ENCODE measurements at regions not wholly inside any gene's neighbourhood (a gene's known extent, or its start where the extent isn't known, plus 50 kb on each side); places are given as distances from the start of the nearest gene placed in this dataset.
"Not testable (repeated sequence)": the region's sequence is repeated elsewhere in the genome, so short reads cannot be mapped to it uniquely, and the experiment has no call there.

DNA sequence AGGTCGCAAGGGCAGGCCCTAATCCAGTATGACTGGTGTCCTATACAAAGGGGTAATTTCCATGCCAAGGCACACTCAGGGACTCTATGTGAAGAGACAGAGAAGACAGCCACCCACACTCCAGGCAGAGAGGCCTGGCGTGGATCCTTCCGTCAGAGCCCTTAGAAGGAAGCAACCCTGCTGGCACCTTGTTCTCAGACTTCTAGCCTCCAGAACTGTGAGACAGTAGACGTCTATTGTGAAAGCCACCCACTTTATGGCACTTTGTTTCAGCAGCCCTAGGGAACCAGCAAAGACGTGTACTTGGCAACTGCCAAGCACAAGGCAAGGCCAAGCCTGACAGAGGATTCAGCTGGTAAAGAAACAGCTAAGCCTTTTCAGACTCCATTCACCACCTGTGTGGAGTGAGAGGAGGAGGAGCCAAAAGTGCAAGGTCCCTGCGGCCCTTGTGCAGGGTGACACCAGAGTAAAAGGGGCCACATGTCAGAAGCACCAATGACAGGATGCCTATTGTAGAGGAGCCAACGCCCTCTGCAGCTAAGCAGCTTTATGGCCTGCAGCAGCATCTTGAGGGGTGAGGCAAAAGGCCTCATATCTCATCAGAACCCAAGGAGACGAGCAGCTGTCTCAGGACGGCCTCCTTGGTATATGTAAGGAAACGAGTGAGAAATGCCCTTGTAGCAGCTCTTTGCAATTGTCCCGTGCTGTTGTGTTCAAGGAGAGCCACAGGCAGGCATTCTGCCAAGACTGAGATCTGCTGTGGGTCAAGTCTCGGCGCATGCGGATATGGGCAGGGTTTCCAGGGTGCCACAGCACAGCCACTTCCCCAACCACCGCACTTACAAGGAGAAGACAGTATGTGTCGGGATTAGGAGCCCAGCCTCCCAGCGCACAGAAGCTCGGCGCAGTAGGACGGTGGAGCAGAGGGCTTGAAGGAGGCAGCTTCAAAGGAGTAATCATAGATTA lies 121.5 kb upstream of the LIPC start:
- Histone ChIP-seq H3K27me3 (ENCODE audit: control insufficient read depth, insufficient read depth, low read length) (no peaks in the 10 kb centered on the region), H3K9ac (ENCODE audit: low read length) (no peak overlapping the region), H3K36me3 (ENCODE audit: control insufficient read depth, insufficient read depth, low read length) (no peaks in the 10 kb centered on the region), H3K27ac (ENCODE audit: low read depth, low read length) (no peak overlapping the region), H3K4me3 (ENCODE audit: low read length) (no peak overlapping the region), H3K4me1 (ENCODE audit: control insufficient read depth, insufficient read depth, low read length) (no peaks in the 10 kb centered on the region)

DNA sequence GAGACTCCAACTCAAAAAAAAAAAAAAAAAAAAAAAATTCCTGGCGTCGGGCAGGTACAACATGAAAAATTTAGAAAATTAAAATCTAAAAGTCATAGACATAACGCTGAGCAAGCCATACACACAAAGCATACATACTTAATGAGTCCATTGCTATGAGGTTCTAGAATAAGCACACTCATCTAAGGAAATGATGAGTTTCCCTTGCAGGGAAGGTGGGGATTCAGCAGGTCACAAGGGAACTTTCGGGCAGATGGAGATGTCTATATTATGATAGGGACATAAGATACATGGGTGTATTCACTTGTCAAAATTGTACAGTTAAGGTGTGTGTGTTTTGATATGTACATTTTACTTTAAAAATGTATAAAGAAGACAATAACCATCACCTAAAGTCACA lies 120.2 kb upstream of the LIPC start:
- Histone ChIP-seq H3K27ac (ENCODE audit: low read depth, low read length) (no peak overlapping the region), H3K36me3 (ENCODE audit: control insufficient read depth, insufficient read depth, low read length) (no peaks in the 10 kb centered on the region), H3K4me3 (ENCODE audit: low read length) (no peak overlapping the region), H3K27me3 (ENCODE audit: control insufficient read depth, insufficient read depth, low read length) (no peaks in the 10 kb centered on the region), H3K4me1 (ENCODE audit: control insufficient read depth, insufficient read depth, low read length) (no peaks in the 10 kb centered on the region), H3K9ac (ENCODE audit: low read length) (no peak overlapping the region)

- Histone ChIP-seq H3K36me3 (ENCODE audit: control insufficient read depth, insufficient read depth, low read length) (no peaks in the 10 kb centered on the region), H3K4me3 (ENCODE audit: low read length) (no peak overlapping the region), H3K27me3 (ENCODE audit: control insufficient read depth, insufficient read depth, low read length) (no peaks in the 10 kb centered on the region), H3K27ac (ENCODE audit: low read depth, low read length) (no peak overlapping the region), H3K9ac (ENCODE audit: low read length) (no peak overlapping the region), H3K4me1 (ENCODE audit: control insufficient read depth, insufficient read depth, low read length) (no peaks in the 10 kb centered on the region)
Observed at GRCh38 chr15:58312031-58312430, 119.8 kb upstream of the LIPC start.

- Histone ChIP-seq H3K36me3 (ENCODE audit: control insufficient read depth, insufficient read depth, low read length) (no peaks in the 10 kb centered on the region), H3K9ac (ENCODE audit: low read length) (no peak overlapping the region), H3K27ac (ENCODE audit: low read depth, low read length) (no peak overlapping the region), H3K27me3 (ENCODE audit: control insufficient read depth, insufficient read depth, low read length) (no peaks in the 10 kb centered on the region), H3K4me1 (ENCODE audit: control insufficient read depth, insufficient read depth, low read length) (no peaks in the 10 kb centered on the region), H3K4me3 (ENCODE audit: low read length) (no peak overlapping the region)
Observed at GRCh38 chr15:58313304-58313703, 118.5 kb upstream of the LIPC start.

- Histone ChIP-seq H3K27ac (ENCODE audit: low read depth, low read length) (no peak overlapping the region), H3K36me3 (ENCODE audit: control insufficient read depth, insufficient read depth, low read length) (no peaks in the 10 kb centered on the region), H3K4me3 (ENCODE audit: low read length) (no peak overlapping the region), H3K27me3 (ENCODE audit: control insufficient read depth, insufficient read depth, low read length) (no peaks in the 10 kb centered on the region), H3K9ac (ENCODE audit: low read length) (no peak overlapping the region), H3K4me1 (ENCODE audit: control insufficient read depth, insufficient read depth, low read length) (no peaks in the 10 kb centered on the region)
Observed at GRCh38 chr15:58313810-58314592, 117.8 kb upstream of the LIPC start.

- H3K36me3 ChIP-seq (ENCODE audit: control insufficient read depth, insufficient read depth, low read length) = no peaks in the 10 kb centered on the region
- H3K4me1 ChIP-seq (ENCODE audit: control insufficient read depth, insufficient read depth, low read length) = no peaks in the 10 kb centered on the region
- no peak overlapping the region for H3K4me3 ChIP-seq (ENCODE audit: low read length)
- H3K27ac ChIP-seq (ENCODE audit: low read depth, low read length) = no peak overlapping the region
- no peaks in the 10 kb centered on the region for H3K27me3 ChIP-seq (ENCODE audit: control insufficient read depth, insufficient read depth, low read length)
- H3K9ac ChIP-seq (ENCODE audit: low read length) = no peak overlapping the region
Observed at GRCh38 chr15:58314593-58315216, 117.1 kb upstream of the LIPC start.

GRCh38 chr15:58318517-58318916 lies 113.3 kb upstream of the LIPC start:
- H3K9ac ChIP-seq (ENCODE audit: low read length) = no peak overlapping the region
- H3K4me3 ChIP-seq (ENCODE audit: low read length) = no peak overlapping the region
- H3K4me1 ChIP-seq (ENCODE audit: control insufficient read depth, insufficient read depth, low read length) = no peaks in the 10 kb centered on the region
- H3K27ac ChIP-seq (ENCODE audit: low read depth, low read length) = no peak overlapping the region
- H3K36me3 ChIP-seq (ENCODE audit: control insufficient read depth, insufficient read depth, low read length) = no peaks in the 10 kb centered on the region
- H3K27me3 ChIP-seq (ENCODE audit: control insufficient read depth, insufficient read depth, low read length) = no peaks in the 10 kb centered on the region

DNA sequence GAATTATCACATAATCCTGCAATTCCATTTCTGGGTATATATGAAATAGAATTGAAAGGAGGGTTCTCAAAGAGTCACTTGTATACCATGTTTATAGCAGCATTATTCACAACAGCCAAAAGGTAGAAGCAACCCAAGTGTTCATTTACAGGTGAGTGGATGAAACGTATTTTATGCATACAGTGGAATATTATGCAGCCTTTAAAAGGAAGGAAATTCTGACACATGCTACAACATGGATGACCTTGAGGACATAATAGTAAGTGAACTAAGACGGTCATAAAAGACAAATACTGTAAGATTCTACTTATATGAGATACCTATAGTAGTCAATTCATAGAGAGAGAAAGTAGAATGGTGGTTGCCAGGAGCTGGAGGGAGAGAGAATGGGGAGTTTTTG lies 110.8 kb upstream of the LIPC start:
- no peaks in the 10 kb centered on the region for H3K27me3 ChIP-seq (ENCODE audit: control insufficient read depth, insufficient read depth, low read length)
- H3K27ac ChIP-seq (ENCODE audit: low read depth, low read length) = no peak overlapping the region
- no peaks in the 10 kb centered on the region for H3K4me1 ChIP-seq (ENCODE audit: control insufficient read depth, insufficient read depth, low read length)
- H3K4me3 ChIP-seq (ENCODE audit: low read length) = no peak overlapping the region
- H3K36me3 ChIP-seq (ENCODE audit: control insufficient read depth, insufficient read depth, low read length) = no peaks in the 10 kb centered on the region
- H3K9ac ChIP-seq (ENCODE audit: low read length) = no peak overlapping the region

DNA sequence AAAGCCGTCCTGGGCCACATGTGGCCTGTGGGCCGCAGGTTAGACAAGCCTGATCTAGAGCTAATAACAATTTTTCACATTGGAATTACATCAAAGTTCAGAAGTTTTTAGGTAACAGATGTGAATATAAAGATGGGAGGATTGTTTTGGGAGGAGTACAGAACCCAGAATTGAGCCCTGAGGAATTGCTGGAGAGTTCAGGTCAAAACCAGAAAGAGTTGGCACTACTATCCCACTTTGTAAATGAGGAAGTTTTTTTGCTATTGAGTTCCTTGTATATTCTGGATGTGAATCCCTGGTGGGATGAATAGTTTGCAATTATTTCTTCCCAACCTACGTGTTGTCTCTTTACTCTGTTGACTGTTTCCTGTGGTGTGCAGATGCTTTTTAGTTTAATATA lies 109.5 kb upstream of the LIPC start:
- no peaks in the 10 kb centered on the region for H3K36me3 ChIP-seq (ENCODE audit: control insufficient read depth, insufficient read depth, low read length)
- no peak overlapping the region for H3K4me3 ChIP-seq (ENCODE audit: low read length)
- no peaks in the 10 kb centered on the region for H3K4me1 ChIP-seq (ENCODE audit: control insufficient read depth, insufficient read depth, low read length)
- H3K9ac ChIP-seq (ENCODE audit: low read length) = no peak overlapping the region
- H3K27me3 ChIP-seq (ENCODE audit: control insufficient read depth, insufficient read depth, low read length) = no peaks in the 10 kb centered on the region
- no peak overlapping the region for H3K27ac ChIP-seq (ENCODE audit: low read depth, low read length)

DNA sequence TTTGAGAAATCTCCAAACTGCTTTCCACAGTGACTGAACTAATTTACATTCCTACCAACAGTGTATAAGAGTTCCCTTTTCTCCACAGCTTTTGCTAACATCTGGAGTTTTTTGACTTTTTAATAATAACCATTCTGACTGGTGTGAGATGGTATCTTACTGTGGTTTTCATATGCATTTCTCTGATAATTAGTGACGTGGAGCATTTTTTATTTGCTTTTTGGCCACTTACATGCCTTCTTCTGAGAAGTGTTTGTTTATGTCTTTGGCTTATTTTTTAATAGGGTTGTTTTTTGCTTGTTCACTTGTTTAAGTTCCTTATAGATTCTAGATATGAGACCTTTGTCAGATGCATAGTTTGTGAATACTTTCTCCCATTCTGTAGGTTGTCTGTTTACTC lies 108.5 kb upstream of the LIPC start:
- H3K27me3 ChIP-seq (ENCODE audit: control insufficient read depth, insufficient read depth, low read length); H3K4me1 ChIP-seq (ENCODE audit: control insufficient read depth, insufficient read depth, low read length); H3K36me3 ChIP-seq (ENCODE audit: control insufficient read depth, insufficient read depth, low read length); H3K4me3 ChIP-seq (ENCODE audit: low read length); H3K9ac ChIP-seq (ENCODE audit: low read length); H3K27ac ChIP-seq (ENCODE audit: low read depth, low read length): not testable (repeated sequence)

DNA sequence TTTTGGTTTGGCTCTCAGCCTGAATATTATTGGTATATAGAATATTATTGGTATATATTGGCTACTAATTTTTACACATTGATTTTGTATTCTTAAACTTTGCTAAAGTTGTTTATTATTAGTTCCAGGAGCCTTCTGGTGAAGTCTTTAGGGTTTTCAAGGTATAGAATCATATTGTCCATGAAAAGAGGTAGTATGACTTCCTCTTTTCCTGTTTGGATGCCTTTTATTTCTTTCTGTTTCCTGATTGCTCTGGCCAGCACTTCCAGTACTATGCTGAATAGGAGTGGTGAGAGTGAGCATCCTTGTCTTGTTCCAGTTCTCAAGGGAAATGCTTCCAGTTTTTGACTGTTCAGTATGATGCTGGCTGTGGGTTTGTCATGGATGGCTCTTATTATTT lies 107.3 kb upstream of the LIPC start:
- H3K4me1 ChIP-seq (ENCODE audit: control insufficient read depth, insufficient read depth, low read length) = no peaks in the 10 kb centered on the region
- no peak overlapping the region for H3K4me3 ChIP-seq (ENCODE audit: low read length)
- no peak overlapping the region for H3K27ac ChIP-seq (ENCODE audit: low read depth, low read length)
- H3K9ac ChIP-seq (ENCODE audit: low read length) = no peak overlapping the region
- no peaks in the 10 kb centered on the region for H3K27me3 ChIP-seq (ENCODE audit: control insufficient read depth, insufficient read depth, low read length)
- no peaks in the 10 kb centered on the region for H3K36me3 ChIP-seq (ENCODE audit: control insufficient read depth, insufficient read depth, low read length)

DNA sequence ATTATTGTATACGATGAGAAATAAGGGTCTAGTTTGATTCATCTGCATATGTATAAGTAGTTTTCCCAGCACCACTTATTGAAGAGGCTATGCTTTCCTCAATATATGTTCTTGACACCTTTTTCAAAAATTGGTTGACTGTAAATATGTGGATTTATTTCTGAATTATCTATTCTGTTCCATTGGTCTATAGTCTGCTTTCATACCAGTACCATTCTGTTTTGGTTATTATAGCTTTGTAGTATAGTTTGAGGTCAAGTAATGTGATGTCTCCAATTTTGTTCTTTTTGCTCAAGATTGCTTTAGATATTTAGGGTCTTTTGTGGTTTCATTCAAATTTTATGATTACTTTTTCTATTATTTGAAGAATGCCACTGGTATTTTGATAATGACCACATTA lies 103.8 kb upstream of the LIPC start:
- no peak overlapping the region for H3K9ac ChIP-seq (ENCODE audit: low read length)
- no peak overlapping the region for H3K27ac ChIP-seq (ENCODE audit: low read depth, low read length)
- no peaks in the 10 kb centered on the region for H3K27me3 ChIP-seq (ENCODE audit: control insufficient read depth, insufficient read depth, low read length)
- no peak overlapping the region for H3K4me3 ChIP-seq (ENCODE audit: low read length)
- no peaks in the 10 kb centered on the region for H3K36me3 ChIP-seq (ENCODE audit: control insufficient read depth, insufficient read depth, low read length)
- H3K4me1 ChIP-seq (ENCODE audit: control insufficient read depth, insufficient read depth, low read length) = peaks cover 19% of the 10 kb centered on the region

Data from rectal smooth muscle tissue (tissue), 1 donor.